Rectal smooth muscle tissue (tissue), 1 donor: ENCODE measurements at regions not wholly inside any gene's neighbourhood (a gene's known extent, or its start where the extent isn't known, plus 50 kb on each side); places are given as distances from the start of the nearest gene placed in this dataset.

ENCODE experiments used
- H3K27ac ChIP-seq: one replicate; pipeline ENCODE4 v1.7.0; 2013; ENCODE audit warnings: low read depth, low read length, inconsistent platforms
- H3K27me3 ChIP-seq: one replicate; pipeline ENCODE4 v1.7.0; 2013; ENCODE audit warnings: low read length; ENCODE audit not compliant: control insufficient read depth, insufficient read depth
- H3K36me3 ChIP-seq: one replicate; pipeline ENCODE4 v1.7.0; 2013; ENCODE audit warnings: low read length; ENCODE audit not compliant: control insufficient read depth, insufficient read depth
- H3K4me1 ChIP-seq: one replicate; pipeline ENCODE4 v1.7.0; 2013; ENCODE audit warnings: low read length; ENCODE audit not compliant: control insufficient read depth, insufficient read depth
- H3K4me3 ChIP-seq: one replicate; pipeline ENCODE4 v1.7.0; 2013; ENCODE audit warnings: low read length
- H3K9ac ChIP-seq: one replicate; pipeline ENCODE4 v1.7.0; 2013; ENCODE audit warnings: low read length

GRCh38 chr5:113770648-113771047 is 257.2 kb downstream of the YTHDC2 start:
- H3K4me3 ChIP-seq: no peak overlapping the region
- no peak overlapping the region for H3K9ac ChIP-seq
- no peaks in the 10 kb centered on the region for H3K27me3 ChIP-seq
- no peak overlapping the region for H3K27ac ChIP-seq
- no peaks in the 10 kb centered on the region for H3K4me1 ChIP-seq
- H3K36me3 ChIP-seq: no peaks in the 10 kb centered on the region

GRCh38 chr5:113771483-113771882 is 258.0 kb downstream of the YTHDC2 start:
- Histone ChIP-seq H3K27ac (no peak overlapping the region), H3K36me3 (no peaks in the 10 kb centered on the region), H3K4me1 (no peaks in the 10 kb centered on the region), H3K27me3 (no peaks in the 10 kb centered on the region), H3K9ac (no peak overlapping the region), H3K4me3 (no peak overlapping the region)

GRCh38 chr5:113776168-113776567 is 262.7 kb downstream of the YTHDC2 start:
- Histone ChIP-seq H3K4me1 (no peaks in the 10 kb centered on the region), H3K27ac (no peak overlapping the region), H3K36me3 (no peaks in the 10 kb centered on the region), H3K4me3 (no peak overlapping the region), H3K9ac (no peak overlapping the region), H3K27me3 (no peaks in the 10 kb centered on the region)

GRCh38 chr5:113776832-113777525 is 263.5 kb downstream of the YTHDC2 start:
- H3K4me3 ChIP-seq: no peak overlapping the region

GRCh38 chr5:113778147-113778546 is 264.7 kb downstream of the YTHDC2 start:
- Histone ChIP-seq H3K4me3 (no peak overlapping the region), H3K27ac (no peak overlapping the region), H3K36me3 (no peaks in the 10 kb centered on the region), H3K4me1 (no peaks in the 10 kb centered on the region), H3K27me3 (no peaks in the 10 kb centered on the region), H3K9ac (no peak overlapping the region)

More at GRCh38 chr5:113776832-113777525, 263.5 kb downstream of the YTHDC2 start:
- Histone ChIP-seq H3K27ac (no peak overlapping the region), H3K27me3 (no peaks in the 10 kb centered on the region), H3K9ac (no peak overlapping the region), H3K4me1 (no peaks in the 10 kb centered on the region), H3K36me3 (no peaks in the 10 kb centered on the region)

- H3K4me1 ChIP-seq: no peaks in the 10 kb centered on the region
- H3K4me3 ChIP-seq: no peak overlapping the region
- no peak overlapping the region for H3K27ac ChIP-seq
- H3K9ac ChIP-seq: no peak overlapping the region
- no peaks in the 10 kb centered on the region for H3K27me3 ChIP-seq
- no peaks in the 10 kb centered on the region for H3K36me3 ChIP-seq
Observed at GRCh38 chr5:113788141-113788655, 274.7 kb downstream of the YTHDC2 start.

- no peaks in the 10 kb centered on the region for H3K4me1 ChIP-seq
- no peak overlapping the region for H3K27ac ChIP-seq
- no peak overlapping the region for H3K4me3 ChIP-seq
- H3K9ac ChIP-seq: no peak overlapping the region
- no peaks in the 10 kb centered on the region for H3K27me3 ChIP-seq
- no peaks in the 10 kb centered on the region for H3K36me3 ChIP-seq
Observed at GRCh38 chr5:113789769-113790168, 276.3 kb downstream of the YTHDC2 start.

DNA sequence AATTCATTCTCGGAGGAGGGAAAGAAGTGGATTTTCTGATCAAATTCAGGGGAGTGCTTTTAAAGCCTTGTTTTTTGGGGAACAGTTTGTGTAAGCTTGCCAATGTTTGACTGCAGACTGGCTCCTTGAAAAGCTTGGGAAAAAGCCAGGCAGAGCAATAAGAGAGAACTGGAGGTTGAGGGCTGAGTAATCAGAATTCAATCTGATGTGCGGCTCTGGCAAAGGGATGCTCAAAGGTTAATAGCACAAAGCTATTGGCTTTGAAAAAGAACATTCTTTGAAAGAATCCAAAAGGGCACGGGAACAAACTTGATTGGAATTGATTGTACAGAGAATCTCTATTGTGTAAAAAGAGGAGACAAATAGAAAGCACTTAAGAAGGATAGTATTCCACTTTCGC is 279.3 kb downstream of the YTHDC2 start:
- no peaks in the 10 kb centered on the region for H3K36me3 ChIP-seq
- no peak overlapping the region for H3K4me3 ChIP-seq
- H3K4me1 ChIP-seq: no peaks in the 10 kb centered on the region
- no peaks in the 10 kb centered on the region for H3K27me3 ChIP-seq
- H3K27ac ChIP-seq: no peak overlapping the region
- no peak overlapping the region for H3K9ac ChIP-seq

DNA sequence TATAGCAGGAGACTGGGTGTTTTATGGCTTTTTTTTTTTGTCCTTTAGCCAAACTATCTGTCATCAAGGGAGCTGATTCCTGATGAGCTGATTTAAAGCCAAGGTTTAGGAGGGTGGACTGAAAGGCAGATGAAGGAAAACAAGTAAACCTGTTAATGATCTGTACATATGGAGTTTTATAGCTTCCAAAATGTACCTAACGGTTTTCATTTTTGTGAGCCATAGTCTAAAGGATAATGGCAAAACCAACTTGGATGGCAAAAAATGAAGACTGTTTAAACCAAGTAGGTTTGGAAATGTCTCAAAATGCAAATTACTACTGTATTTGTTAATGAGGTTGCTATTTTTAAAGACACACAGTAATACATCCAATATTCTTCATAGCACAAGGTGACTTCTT is 281.5 kb downstream of the YTHDC2 start:
- Histone ChIP-seq H3K9ac (no peak overlapping the region), H3K4me3 (no peak overlapping the region), H3K27me3 (no peaks in the 10 kb centered on the region), H3K36me3 (no peaks in the 10 kb centered on the region), H3K27ac (no peak overlapping the region), H3K4me1 (no peaks in the 10 kb centered on the region)

DNA sequence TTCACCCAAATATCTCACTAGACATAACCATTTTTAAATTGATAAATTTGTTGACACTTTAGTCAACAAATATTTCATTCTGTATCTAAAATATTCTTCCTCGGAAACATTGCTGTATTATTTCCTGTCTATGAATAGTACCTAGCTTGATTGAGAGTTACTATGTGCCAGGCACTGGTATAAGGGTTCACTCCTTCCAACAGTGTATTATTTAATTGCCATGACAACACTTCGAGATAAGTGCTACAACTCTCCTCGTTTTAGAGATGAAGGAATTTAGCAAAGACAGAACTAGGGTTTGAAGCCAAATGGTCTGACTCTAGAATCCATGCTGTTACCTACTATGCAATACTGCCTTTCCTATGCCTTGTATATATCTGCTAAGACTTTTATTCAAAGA is 287.2 kb downstream of the YTHDC2 start:
- no peaks in the 10 kb centered on the region for H3K36me3 ChIP-seq
- H3K9ac ChIP-seq: no peak overlapping the region
- H3K4me3 ChIP-seq: no peak overlapping the region
- no peak overlapping the region for H3K27ac ChIP-seq
- H3K4me1 ChIP-seq: no peaks in the 10 kb centered on the region
- H3K27me3 ChIP-seq: no peaks in the 10 kb centered on the region

DNA sequence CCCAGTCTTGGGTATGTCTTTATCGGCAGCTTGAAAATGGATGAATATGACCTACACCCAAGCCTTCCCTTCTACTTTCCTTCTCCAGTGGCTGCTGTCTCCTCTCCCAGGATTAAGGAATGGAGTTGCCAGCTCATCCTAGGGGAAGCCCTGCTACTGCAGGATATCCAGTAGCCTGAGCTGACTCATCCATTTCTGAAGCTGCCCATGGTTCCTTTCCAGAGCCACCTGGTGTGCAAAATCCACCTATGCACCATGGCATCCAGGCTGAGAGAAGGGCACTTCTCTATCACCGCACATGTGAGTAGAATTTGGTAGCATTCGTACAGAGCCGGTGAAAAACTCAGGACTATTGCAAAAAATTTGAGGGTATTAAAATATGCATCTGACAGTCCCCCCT is 290.8 kb downstream of the YTHDC2 start:
- no peaks in the 10 kb centered on the region for H3K27me3 ChIP-seq
- no peak overlapping the region for H3K4me3 ChIP-seq
- H3K4me1 ChIP-seq: peaks cover 15% of the 10 kb centered on the region
- no peak overlapping the region for H3K27ac ChIP-seq
- H3K36me3 ChIP-seq: no peaks in the 10 kb centered on the region
- H3K9ac ChIP-seq: no peak overlapping the region

DNA sequence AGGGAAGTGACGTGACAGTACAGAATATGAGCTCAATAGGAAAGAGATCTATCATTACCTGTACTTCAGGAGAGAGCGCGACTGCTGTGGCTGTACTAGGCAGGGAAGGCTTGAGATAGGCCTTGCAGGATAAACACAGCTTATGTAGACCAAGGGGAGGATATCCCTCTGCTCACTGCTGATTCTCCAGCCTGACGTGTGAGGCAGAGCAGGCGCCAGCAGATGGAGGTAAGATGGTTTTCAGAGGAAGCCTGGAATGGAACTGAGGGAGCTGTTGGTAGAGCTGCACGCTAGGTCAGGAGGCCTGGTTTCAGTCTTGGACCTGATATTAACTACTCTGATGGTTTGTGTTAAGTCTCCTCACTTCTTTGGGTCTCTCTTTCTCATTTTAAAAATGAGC is 291.4 kb downstream of the YTHDC2 start:
- H3K27me3 ChIP-seq: no peaks in the 10 kb centered on the region
- H3K36me3 ChIP-seq: no peaks in the 10 kb centered on the region
- no peak overlapping the region for H3K4me3 ChIP-seq
- H3K4me1 ChIP-seq: peaks cover 15% of the 10 kb centered on the region
- no peak overlapping the region for H3K27ac ChIP-seq
- no peak overlapping the region for H3K9ac ChIP-seq

DNA sequence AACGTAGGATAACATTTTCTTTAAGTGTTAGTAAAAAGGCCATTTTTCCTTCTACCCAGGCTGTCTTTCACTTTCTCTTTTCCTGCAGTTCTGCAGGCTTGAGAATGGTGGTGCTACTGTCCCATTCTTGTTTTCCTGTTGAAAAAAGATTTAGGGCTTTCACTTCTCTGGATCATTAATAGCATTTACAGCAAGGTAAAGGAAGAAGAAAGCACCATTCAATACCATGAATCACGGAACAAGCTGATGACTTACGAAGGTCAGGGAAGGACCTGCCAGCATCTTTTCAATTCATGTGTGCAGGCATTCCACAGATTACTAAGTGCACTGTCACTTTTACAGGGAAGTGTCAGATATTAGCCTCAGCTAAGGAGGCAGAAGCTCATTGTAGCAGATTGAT is 292.8 kb downstream of the YTHDC2 start:
- H3K4me3 ChIP-seq: peak overlapping the region; percentile 1

More for the DNA sequence above, 292.8 kb downstream of the YTHDC2 start:
- no peaks in the 10 kb centered on the region for H3K27me3 ChIP-seq
- H3K9ac ChIP-seq: no peak overlapping the region
- peaks cover 15% of the 10 kb centered on the region for H3K4me1 ChIP-seq
- no peak overlapping the region for H3K27ac ChIP-seq
- H3K36me3 ChIP-seq: no peaks in the 10 kb centered on the region
